ENCODE measurements at regions not wholly inside any gene's neighbourhood (a gene's known extent, or its start where the extent isn't known, plus 50 kb on each side); places are given as distances from the start of the nearest gene placed in this dataset.

GRCh38 chr3:193998628-193999195 lies 137.2 kb upstream of the HES1 start:
- DNase-seq: no peak

- DNase-seq: no peak
Measured at GRCh38 chr3:194000100-194000499, 135.8 kb upstream of the HES1 start.

GRCh38 chr3:194000712-194001111 lies 135.2 kb upstream of the HES1 start:
- no peak for DNase-seq

DNA sequence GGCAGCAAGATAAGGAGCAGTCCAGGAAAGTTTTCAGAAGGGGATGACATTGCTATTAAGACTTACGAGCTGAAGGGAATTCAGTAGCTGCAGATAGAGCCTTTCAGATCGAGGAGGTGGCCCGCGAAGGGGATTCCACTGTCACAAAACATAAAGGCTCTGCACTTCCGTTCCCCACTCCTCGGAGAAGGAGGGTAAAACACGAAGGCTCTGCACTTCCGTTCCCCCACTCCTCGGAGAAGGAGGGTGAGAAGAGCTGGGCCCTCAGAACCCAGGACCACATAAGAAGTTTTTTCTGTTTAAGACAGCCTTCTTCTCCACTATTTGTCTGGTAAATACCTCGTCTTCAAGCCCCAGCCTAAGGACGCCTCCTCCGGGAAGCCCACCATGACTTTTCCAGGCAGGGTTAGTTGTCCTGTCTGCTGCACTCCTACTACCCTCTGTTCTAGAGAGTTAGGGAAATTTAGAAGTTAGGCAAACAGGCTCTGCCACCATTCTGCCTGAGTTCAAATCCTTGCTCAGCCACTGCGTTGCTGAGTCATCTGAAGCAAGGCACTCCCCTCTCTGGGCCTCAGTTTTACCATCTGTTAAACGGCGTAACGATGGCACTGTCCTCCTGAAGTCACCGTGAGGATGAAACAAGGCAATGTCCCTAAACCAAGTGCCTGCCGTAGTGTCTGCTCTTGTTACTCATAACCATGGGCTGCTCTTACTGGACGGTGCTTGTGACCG lies 134.1 kb upstream of the HES1 start:
- DNase-seq: no peak

GRCh38 chr3:194003114-194004057 lies 132.6 kb upstream of the HES1 start:
- DNase-seq: peak; percentile 65

- DNase-seq: no peak
Measured at GRCh38 chr3:194005930-194006501, 129.9 kb upstream of the HES1 start.

DNA sequence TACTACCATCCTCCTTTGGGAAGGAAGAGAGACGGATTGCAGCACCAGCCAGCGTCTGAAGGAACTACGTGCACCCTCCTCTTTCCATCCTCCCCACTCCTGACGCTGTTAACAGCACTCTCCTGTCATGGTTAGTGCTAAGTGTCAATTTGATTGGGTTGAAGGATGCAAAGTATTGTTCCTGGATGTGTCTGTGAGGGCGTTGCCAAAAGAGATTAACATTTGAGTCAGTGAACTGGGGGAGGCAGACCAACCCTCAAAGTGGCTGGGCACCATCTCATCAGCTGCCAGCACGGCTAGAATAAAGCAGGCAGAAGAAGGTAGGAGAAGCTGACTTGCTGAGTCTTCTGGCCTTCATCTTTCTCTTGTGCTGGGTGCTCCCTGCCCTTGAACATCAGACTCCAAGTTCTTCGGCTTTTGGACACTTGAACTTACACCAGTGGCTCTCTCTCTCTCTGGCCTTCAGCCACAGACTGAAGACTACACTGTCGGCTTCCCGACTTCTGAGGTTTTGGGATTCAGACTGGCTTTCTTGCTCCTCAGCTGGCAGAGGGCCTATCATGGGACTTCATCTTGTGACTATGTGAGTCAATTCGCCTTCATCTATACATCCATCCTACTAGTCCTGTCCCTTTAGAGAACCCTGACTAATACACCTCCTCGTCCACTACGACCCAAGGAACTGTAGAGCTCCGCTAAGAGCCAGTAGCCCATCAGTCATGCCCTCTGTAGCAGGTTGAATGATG lies 128.2 kb upstream of the HES1 start:
- no peak for DNase-seq

GRCh38 chr3:194009019-194009418 lies 126.9 kb upstream of the HES1 start:
- DNase-seq: no peak

DNA sequence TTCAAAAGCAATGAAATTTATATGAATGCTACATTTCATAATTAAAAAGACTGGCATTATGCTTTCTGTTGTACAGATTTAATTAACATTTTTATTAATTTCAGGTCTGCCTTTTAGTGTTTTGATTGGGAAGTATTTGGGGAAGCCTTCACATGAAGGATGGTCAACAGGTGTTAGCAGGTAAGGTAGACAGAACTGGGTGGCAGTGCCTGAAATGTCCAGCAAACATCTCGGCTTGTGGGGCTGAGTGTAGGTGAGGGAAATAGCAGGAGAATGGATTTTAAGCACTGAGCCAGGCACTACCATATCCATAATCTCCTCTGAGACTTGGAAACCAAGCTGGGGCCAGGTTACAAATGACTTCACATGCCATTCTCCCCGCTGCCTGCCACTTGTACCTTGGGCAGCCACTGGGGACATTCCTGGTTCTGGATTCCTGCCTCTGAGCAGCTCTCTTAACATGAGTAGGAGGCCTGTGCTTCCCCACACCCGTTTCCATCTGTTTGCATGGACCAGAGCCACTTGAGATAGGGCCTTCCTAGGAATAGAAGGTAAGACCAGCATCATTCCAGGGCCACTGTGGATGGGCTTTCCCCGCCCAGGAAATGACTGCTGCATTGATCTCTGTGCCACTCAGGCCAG lies 125.9 kb upstream of the HES1 start:
- no peak for DNase-seq

DNA sequence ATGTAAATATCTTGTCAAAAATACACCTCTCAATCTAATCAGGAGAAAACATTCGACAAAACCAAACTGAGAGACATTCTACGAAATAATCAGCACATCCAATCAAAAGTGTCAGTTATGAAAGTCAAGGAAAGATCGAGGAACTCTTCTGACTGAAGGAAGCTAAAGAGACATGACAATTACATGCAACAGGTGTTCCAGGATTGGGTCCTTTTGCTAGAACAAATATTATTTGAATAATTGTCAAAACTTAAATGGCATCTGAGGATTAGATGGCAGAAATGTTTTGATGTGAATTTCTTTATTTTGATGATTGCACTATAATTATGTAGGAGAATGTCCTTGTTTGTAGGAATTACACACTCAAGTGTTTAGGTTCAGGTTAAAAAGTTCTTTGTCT lies 124.1 kb upstream of the HES1 start:
- DNase-seq: no peak

DNA sequence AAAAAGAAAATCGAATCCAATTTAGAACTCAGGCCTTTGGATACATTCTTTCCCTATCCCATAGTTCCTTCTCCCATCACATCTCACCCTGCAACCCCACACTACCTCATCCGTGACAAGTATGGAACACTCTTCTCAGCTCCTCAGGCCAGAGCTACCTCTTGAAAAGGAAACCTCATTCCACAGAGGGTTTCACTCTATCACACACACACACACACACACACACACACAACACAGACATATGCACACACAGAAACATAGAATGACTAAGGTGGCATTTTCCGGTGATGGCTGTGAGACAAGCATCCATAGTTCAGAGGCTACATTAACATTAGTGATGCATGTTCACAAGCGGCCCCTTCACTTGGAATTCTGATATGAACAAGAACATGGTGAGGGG lies 122.0 kb upstream of the HES1 start:
- no peak for DNase-seq

DNA sequence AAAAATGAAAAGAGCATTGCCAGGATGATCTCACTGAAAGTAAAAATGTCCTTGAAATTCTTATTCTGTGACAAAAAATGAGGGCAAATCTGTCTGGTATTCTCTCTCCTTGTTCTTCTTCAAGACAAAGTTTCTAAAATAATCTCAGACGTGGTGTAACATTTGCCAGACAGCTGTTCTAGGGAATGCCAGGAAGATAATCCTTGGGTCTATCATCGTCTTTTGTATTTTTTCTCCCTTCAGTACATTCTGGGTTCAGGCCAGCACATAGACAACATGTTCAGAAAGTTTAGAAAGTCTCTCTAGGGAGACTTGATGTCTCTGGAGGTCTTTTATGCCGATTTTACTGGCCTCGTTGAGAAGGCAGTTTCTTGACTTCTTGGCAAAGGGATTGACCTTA lies 121.2 kb upstream of the HES1 start:
- DNase-seq: no peak

- no peak for DNase-seq
Measured at GRCh38 chr3:194019398-194020165, 116.4 kb upstream of the HES1 start.

- no peak for DNase-seq
Measured at GRCh38 chr3:194022052-194022451, 113.9 kb upstream of the HES1 start.

GRCh38 chr3:194022816-194023215 lies 113.1 kb upstream of the HES1 start:
- no peak for DNase-seq

DNA sequence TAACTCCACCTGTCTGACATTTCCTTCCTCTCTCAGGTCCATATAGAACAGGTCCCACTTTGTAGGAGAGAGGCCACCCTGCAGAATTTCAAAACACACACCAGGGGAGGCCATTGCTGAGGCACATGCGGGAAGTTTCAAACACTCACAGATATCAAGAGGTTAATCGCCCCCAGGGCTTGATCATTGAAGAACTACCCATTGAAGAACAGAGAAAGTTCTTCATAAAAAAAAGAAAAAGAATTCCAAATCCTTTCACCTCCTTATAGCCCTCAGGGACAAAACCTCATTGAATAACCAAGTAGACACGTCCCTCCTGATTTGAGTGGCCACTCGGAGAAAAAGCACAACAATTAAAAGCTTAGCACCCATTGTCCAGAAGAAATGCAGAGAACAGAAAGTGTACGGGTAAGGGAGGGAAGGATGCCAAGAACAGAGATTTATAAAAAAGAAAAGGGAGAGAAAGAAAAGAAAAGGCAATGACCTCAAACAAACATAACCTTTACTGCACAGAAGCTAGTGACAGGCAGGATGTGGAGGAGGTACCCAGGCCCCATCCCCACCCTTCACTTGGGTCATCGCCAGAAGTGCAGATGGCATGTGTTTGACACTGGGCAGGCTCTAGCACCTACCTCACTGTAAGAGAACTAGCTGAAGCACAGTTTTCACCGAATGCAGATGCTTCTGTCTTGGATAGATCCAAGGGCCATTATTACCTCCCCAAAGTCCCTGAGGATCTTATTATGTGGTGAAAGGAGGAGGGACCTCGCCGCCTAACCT lies 112.3 kb upstream of the HES1 start:
- no peak for DNase-seq

DNA sequence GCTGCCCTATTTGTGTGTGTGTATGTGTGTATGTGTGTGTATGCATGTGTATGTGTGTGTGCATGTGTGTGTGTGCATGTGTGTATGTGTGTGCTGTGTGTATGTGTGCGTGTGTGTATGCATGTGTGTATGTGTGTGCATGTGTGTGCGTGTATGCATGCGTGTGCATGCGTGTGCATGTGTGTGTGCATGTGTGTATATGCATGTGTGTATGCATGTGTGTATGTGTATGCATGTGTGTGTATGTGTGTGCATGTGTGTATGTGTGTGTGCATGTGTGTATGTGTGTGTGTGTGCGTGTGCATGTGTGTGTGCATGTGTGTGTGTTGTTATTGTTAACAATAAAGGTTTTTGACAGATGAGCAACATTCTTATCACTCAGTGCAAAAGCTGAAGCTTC lies 110.8 kb upstream of the HES1 start:
- no peak for DNase-seq

- DNase-seq: no peak
Measured at GRCh38 chr3:194025951-194026350, 110.0 kb upstream of the HES1 start.

- no peak for DNase-seq
Measured at GRCh38 chr3:194028434-194029004, 107.4 kb upstream of the HES1 start.

DNA sequence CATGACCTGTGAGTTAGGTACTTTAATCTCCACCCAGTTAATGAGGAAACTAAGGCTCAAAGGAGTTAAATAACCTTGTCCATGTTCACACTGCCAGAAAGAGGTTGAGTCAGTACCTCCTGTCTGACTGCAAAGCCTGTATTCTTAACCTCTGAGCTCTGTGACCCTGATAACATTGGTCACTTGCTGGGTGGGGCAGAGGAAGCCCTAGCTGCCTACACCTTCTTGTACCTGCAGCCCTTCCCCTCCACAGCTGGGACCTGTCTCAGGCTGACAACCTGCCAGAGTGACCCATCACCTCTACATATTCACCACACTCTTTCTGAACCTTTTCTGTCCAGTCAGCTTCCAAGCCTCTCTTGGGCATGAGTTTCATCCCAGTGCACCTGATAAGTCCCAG lies 106.1 kb upstream of the HES1 start:
- no peak for DNase-seq

All from CD4-positive, alpha-beta T cell treated with Interferon gamma for 1 hour (primary cell).